WTC11 (cell line): ENCODE measurements at regions not wholly inside any gene's neighbourhood (a gene's known extent, or its start where the extent isn't known, plus 50 kb on each side); places are given as distances from the start of the nearest gene placed in this dataset.

Source experiments
- ATAC-seq: fragments of 200-7000 bp; cut with Tn5 transposase; 2 replicates; pipeline ENCODE4 v1.10.0; 2021; ENCODE audit warnings: mild to moderate bottlenecking, moderate library complexity
- CTCF ChIA-PET: fragments of 300-600 bp; sonication (Branson Sonifier 250); formaldehyde crosslinking; loops from one replicate; lab custom pipeline; 2021; ENCODE audit warnings: antibody characterized with exemption; lab: Charles Lee
- POLR2A ChIA-PET: fragments of 350-600 bp; sonication (Branson Sonifier 250); formaldehyde crosslinking; loops from one replicate; lab custom pipeline; 2021; ENCODE audit warnings: antibody characterized with exemption; lab: Charles Lee
- DNase-seq: peaks from one replicate; pipeline ENCODE4 v3.0.0; 2021; ENCODE audit warnings: low spot score
- H3K27ac Mint-ChIP-seq: 2 replicates; pipeline ENCODE4 v1.8.0; 2021; ENCODE audit warnings: mixed read lengths
- H3K27me3 Mint-ChIP-seq: 2 replicates; pipeline ENCODE4 v1.8.0; 2021; ENCODE audit warnings: low read depth, mild to moderate bottlenecking, moderate library complexity, mixed read lengths
- H3K36me3 Mint-ChIP-seq: 2 replicates; pipeline ENCODE4 v1.8.0; 2021; ENCODE audit warnings: mixed read lengths
- H3K4me1 Mint-ChIP-seq: 2 replicates; pipeline ENCODE4 v1.8.0; 2022; ENCODE audit warnings: mixed read lengths
- H3K4me3 Mint-ChIP-seq: 2 replicates; pipeline ENCODE4 v1.8.0; 2021; ENCODE audit warnings: mild to moderate bottlenecking, moderate library complexity, mixed read lengths
- H3K9me3 Mint-ChIP-seq: 2 replicates; pipeline ENCODE4 v1.8.0; 2021; ENCODE audit warnings: mixed read lengths
- ARID4B ChIP-seq: sonication (generic); formaldehyde crosslinking; IDR thresholded peaks from 2 replicates; pipeline ENCODE4 v1.8.0; 2023; ENCODE audit warnings: missing genetic modification reagents, mild to moderate bottlenecking, borderline replicate concordance
- ATF2 ChIP-seq: sonication (generic); formaldehyde crosslinking; IDR thresholded peaks from 2 replicates; pipeline ENCODE4 v1.8.1; 2022; ENCODE audit warnings: low read depth, missing genetic modification reagents, borderline replicate concordance
- CDX4 ChIP-seq: fragments of 250-450 bp; sonication (Bioruptor Pico); IDR thresholded peaks from 2 replicates; pipeline ENCODE4 v1.9.0; 2021; ENCODE audit warnings: moderate library complexity, mild to moderate bottlenecking, inconsistent platforms, borderline replicate concordance
- E2F4 ChIP-seq: sonication (generic); formaldehyde crosslinking; IDR thresholded peaks from 2 replicates; pipeline ENCODE4 v1.8.1; 2022; ENCODE audit warnings: low read depth, mild to moderate bottlenecking, moderate library complexity, missing genetic modification reagents, borderline replicate concordance
- ETV6 ChIP-seq: sonication (generic); formaldehyde crosslinking; IDR thresholded peaks from 2 replicates; pipeline ENCODE4 v1.8.1; 2022; ENCODE audit warnings: mild to moderate bottlenecking, missing genetic modification reagents
- FOXJ3 ChIP-seq: sonication (generic); formaldehyde crosslinking; IDR thresholded peaks from 2 replicates; pipeline ENCODE4 v1.9.0; 2021; ENCODE audit warnings: missing genetic modification reagents, mild to moderate bottlenecking, borderline replicate concordance
- FOXK1 ChIP-seq: sonication (generic); formaldehyde crosslinking; IDR thresholded peaks from 2 replicates; pipeline ENCODE4 v1.8.0; 2022; ENCODE audit warnings: mild to moderate bottlenecking, moderate library complexity, missing genetic modification reagents
- GRHL2 ChIP-seq: fragments of 250-450 bp; sonication (Bioruptor Pico); IDR thresholded peaks from 2 replicates; pipeline ENCODE4 v1.8.0; 2022; ENCODE audit warnings: mild to moderate bottlenecking, moderate library complexity; ENCODE audit not compliant: insufficient replicate concordance, severe bottlenecking
- HMGXB4 ChIP-seq: sonication (generic); formaldehyde crosslinking; IDR thresholded peaks from 2 replicates; pipeline ENCODE4 v1.8.1; 2023; ENCODE audit warnings: mild to moderate bottlenecking, moderate library complexity, missing genetic modification reagents
- JAZF1 ChIP-seq: fragments of 250-450 bp; sonication (Bioruptor Pico); IDR thresholded peaks from 2 replicates; pipeline ENCODE4 v1.9.0; 2021; ENCODE audit warnings: moderate library complexity, mild to moderate bottlenecking, inconsistent platforms
- JUN ChIP-seq: sonication (generic); formaldehyde crosslinking; IDR thresholded peaks from 2 replicates; pipeline ENCODE4 v1.8.0; 2023; ENCODE audit warnings: mild to moderate bottlenecking, missing genetic modification reagents
- NFATC4 ChIP-seq: fragments of 250-450 bp; sonication (Bioruptor Pico); IDR thresholded peaks from 2 replicates; pipeline ENCODE4 v1.9.0; 2021; ENCODE audit warnings: mild to moderate bottlenecking
- NR3C1 ChIP-seq: sonication (generic); formaldehyde crosslinking; conservative IDR thresholded peaks from 2 replicates; pipeline ENCODE4 v1.8.1; 2023; ENCODE audit warnings: low read depth, mild to moderate bottlenecking, missing genetic modification reagents
- SP1 ChIP-seq: sonication (generic); formaldehyde crosslinking; conservative IDR thresholded peaks from 2 replicates; pipeline ENCODE4 v1.8.1; 2022; ENCODE audit warnings: missing genetic modification reagents
- STAT6 ChIP-seq: sonication (generic); formaldehyde crosslinking; conservative IDR thresholded peaks from 2 replicates; pipeline ENCODE4 v1.8.1; 2023; ENCODE audit warnings: mild to moderate bottlenecking, low read depth, missing genetic modification reagents, moderate library complexity
- ZNF263 ChIP-seq: sonication (generic); formaldehyde crosslinking; IDR thresholded peaks from 2 replicates; pipeline ENCODE4 v1.8.1; 2022; ENCODE audit warnings: low read depth, mild to moderate bottlenecking, moderate library complexity, missing genetic modification reagents
- TF ChIP-seq, protein P1 (sequence below): sonication (generic); formaldehyde crosslinking; IDR thresholded peaks from 2 replicates; pipeline ENCODE4 v1.8.1; 2023; ENCODE audit warnings: mild to moderate bottlenecking, missing genetic modification reagents
- TF ChIP-seq, protein P2 (sequence below): sonication (generic); formaldehyde crosslinking; IDR thresholded peaks from 2 replicates; pipeline ENCODE4 v1.8.1; 2023; ENCODE audit warnings: mild to moderate bottlenecking, missing genetic modification reagents, moderate library complexity

DNA sequence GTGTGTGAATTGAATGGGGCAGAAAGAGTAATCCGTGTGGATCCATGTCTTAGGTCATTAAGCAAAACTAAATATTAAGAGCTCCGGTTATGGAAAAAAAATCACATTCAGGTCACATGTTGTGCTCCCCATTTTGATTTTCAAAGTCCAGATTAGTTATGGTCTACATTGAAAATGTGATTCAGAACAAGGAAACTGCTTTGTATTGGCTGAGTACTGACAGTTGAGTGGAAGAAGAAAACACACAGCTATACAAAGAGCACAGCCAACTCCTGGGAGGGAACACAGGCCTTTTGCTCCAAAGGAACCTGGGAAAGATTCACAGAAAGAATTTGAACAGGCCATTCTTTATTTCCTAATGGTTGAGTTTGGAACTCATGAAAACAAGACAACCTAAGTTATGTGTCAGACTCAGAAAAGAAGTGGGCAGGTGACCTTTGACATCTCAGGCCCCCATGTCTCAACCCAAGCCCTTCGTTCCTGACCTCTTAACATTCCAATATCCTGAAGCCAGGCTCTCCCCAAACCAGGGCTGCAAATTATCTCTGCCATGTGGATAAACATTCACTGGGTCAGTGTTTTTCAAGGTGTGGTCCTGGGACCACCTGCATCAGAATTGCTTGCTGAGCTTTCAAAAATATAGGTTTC, 159.3 kb upstream of the LMO4 start:
- H3K4me1 Mint-ChIP-seq: peaks cover 18% of the 10 kb centered on the region
- no peaks in the 10 kb centered on the region for H3K27me3 Mint-ChIP-seq
- no peaks in the 10 kb centered on the region for H3K9me3 Mint-ChIP-seq
- no peak overlapping the region for H3K27ac Mint-ChIP-seq
- DNase-seq (no peak), ATAC-seq (no peak)
- no peaks in the 10 kb centered on the region for H3K36me3 Mint-ChIP-seq
- TF ChIP-seq HMGXB4 (CRISPR knock-in tag) (no peak), FOXK1 (no peak), ZNF263 (CRISPR knock-in tag) (no peak), NR3C1 (CRISPR knock-in tag) (no peak), ETV6 (CRISPR knock-in tag) (no peak), FOXJ3 (CRISPR knock-in tag) (no peak)
- TF ChIP-seq, protein P1, sequence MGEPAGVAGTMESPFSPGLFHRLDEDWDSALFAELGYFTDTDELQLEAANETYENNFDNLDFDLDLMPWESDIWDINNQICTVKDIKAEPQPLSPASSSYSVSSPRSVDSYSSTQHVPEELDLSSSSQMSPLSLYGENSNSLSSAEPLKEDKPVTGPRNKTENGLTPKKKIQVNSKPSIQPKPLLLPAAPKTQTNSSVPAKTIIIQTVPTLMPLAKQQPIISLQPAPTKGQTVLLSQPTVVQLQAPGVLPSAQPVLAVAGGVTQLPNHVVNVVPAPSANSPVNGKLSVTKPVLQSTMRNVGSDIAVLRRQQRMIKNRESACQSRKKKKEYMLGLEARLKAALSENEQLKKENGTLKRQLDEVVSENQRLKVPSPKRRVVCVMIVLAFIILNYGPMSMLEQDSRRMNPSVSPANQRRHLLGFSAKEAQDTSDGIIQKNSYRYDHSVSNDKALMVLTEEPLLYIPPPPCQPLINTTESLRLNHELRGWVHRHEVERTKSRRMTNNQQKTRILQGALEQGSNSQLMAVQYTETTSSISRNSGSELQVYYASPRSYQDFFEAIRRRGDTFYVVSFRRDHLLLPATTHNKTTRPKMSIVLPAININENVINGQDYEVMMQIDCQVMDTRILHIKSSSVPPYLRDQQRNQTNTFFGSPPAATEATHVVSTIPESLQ (CRISPR knock-in tag): no peak
- POLR2A ChIA-PET: no interaction called here
- no peak overlapping the region for H3K4me3 Mint-ChIP-seq
- CTCF ChIA-PET: interaction anchor here (1.5 kb wide), 1 partner anchor 111 kb away, joined by 3 read pairs; no protein-coding TSS in a partner anchor

DNA sequence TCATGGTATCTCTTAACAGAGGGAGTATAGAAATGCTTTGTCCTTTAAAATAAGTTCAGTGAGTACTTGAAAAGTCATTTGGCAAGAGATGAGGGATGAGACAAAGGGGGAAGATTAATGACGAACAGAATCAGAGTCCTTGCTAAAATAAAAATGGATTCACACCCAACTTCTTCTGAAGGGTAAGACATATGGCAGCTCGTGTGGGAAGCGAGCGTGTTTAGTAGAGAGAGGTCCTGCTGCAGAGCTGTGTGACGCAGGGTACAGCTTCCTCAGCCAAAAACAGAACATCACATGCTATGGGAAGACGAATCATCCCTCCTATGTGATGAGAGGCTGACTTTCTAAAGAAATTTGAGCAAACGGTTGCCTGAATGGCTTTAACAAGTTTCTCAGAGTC, 158.5 kb upstream of the LMO4 start:
- DNase-seq (no peak), ATAC-seq (no peak)
- no peaks in the 10 kb centered on the region for H3K27me3 Mint-ChIP-seq
- peaks cover 18% of the 10 kb centered on the region for H3K4me1 Mint-ChIP-seq
- ChIA-PET POLR2A (no interaction called here), CTCF (interaction anchor here (1.5 kb wide), 1 partner anchor 110 kb away, joined by 3 read pairs; no protein-coding TSS in a partner anchor)
- no peak overlapping the region for H3K27ac Mint-ChIP-seq
- no peaks in the 10 kb centered on the region for H3K9me3 Mint-ChIP-seq
- H3K4me3 Mint-ChIP-seq: no peak overlapping the region
- no peaks in the 10 kb centered on the region for H3K36me3 Mint-ChIP-seq
- TF ChIP-seq CDX4 (CRISPR knock-in tag) (no peak), ATF2 (CRISPR knock-in tag) (no peak), JAZF1 (no peak), NFATC4 (CRISPR knock-in tag) (no peak), JUN (CRISPR knock-in tag) (no peak), STAT6 (no peak), SP1 (no peak), E2F4 (CRISPR knock-in tag) (no peak), ARID4B (no peak), GRHL2 (no peak)
- TF ChIP-seq, protein P2, sequence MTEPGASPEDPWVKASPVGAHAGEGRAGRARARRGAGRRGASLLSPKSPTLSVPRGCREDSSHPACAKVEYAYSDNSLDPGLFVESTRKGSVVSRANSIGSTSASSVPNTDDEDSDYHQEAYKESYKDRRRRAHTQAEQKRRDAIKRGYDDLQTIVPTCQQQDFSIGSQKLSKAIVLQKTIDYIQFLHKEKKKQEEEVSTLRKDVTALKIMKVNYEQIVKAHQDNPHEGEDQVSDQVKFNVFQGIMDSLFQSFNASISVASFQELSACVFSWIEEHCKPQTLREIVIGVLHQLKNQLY (CRISPR knock-in tag): no peak
